Fibroblast of lung (primary cell): ENCODE measurements at regions not wholly inside any gene's neighbourhood (a gene's known extent, or its start where the extent isn't known, plus 50 kb on each side); places are given as distances from the start of the nearest gene placed in this dataset.

Experiments
- EZH2 ChIP-seq: IDR thresholded peaks from 2 replicates; pipeline ENCODE4 v1.5.1; 2012; ENCODE audit warnings: low read length, control low read depth, mild to moderate bottlenecking; ENCODE audit errors: missing control alignments
- TF ChIP-seq, protein P1 (sequence below), 2 donors: IDR thresholded peaks in 1 of 2; conservative IDR thresholded peaks in 1 of 2; 1 replicate in 1 of 2; 2 replicates in 1 of 2; pipeline ENCODE4 v1.5.1; 2011 to 2012; ENCODE audit warnings: low read length in 2 of 2, control low read depth in 1 of 2, inconsistent platforms in 1 of 2, low read depth in 1 of 2, mild to moderate bottlenecking in 1 of 2

DNA sequence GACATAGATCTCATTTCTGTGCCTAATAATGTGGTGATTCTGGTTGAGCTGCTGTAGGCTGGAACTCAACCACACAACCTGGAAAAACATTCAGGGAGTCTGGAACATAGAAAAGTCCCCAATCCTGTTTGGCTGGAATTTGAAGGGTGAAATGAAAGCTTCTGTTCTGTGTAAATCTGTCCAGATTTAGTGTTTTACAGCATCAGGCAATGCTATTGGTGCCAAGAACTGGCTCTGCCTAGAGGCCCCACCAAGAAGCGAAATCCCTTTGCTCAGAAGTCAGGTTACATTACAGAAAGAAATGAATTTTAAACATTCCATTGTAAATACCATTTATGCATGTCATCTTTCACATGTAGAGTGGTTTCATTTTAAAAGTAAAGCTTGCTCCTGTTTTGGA, 56.3 kb downstream of the TMEM174 start:
- TF ChIP-seq, protein P1, sequence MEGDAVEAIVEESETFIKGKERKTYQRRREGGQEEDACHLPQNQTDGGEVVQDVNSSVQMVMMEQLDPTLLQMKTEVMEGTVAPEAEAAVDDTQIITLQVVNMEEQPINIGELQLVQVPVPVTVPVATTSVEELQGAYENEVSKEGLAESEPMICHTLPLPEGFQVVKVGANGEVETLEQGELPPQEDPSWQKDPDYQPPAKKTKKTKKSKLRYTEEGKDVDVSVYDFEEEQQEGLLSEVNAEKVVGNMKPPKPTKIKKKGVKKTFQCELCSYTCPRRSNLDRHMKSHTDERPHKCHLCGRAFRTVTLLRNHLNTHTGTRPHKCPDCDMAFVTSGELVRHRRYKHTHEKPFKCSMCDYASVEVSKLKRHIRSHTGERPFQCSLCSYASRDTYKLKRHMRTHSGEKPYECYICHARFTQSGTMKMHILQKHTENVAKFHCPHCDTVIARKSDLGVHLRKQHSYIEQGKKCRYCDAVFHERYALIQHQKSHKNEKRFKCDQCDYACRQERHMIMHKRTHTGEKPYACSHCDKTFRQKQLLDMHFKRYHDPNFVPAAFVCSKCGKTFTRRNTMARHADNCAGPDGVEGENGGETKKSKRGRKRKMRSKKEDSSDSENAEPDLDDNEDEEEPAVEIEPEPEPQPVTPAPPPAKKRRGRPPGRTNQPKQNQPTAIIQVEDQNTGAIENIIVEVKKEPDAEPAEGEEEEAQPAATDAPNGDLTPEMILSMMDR (conservative IDR thresholded peaks at IDR 0.05 in 1 of 2, IDR thresholded peaks at IDR 0.05 in 1 of 2; ENCODE audit: low read depth in 1 of 2, low read length in 2 of 2): no peak
- TF ChIP-seq EZH2: no peak
